Lung (tissue), 11 donors: ENCODE measurements at regions not wholly inside any gene's neighbourhood (a gene's known extent, or its start where the extent isn't known, plus 50 kb on each side); places are given as distances from the start of the nearest gene placed in this dataset.

Experiments
- ATAC-seq: fragments of 200-7000 bp; cut with Tn5 transposase; one replicate; pipeline ENCODE4 v1.9.1; 2020; ENCODE audit warnings: moderate number of reproducible peaks; ENCODE audit not compliant: insufficient read depth, low FRiP score
- DNase-seq, 3 donors: peaks; one replicate each; pipeline ENCODE4 v3.0.0-alpha.2; 2013 to 2017
- H3K27ac ChIP-seq, 2 donors: one replicate each; pipeline ENCODE4 v1.5.1; 2013; ENCODE audit warnings: mild to moderate bottlenecking in 2 of 2, moderate library complexity in 2 of 2, control low read depth in 1 of 2, inconsistent platforms in 1 of 2, low read depth in 1 of 2, low read length in 1 of 2
- H3K27me3 ChIP-seq, 3 donors: one replicate each; pipeline ENCODE4 v1.5.1; 2013; ENCODE audit warnings: low read length in 2 of 3; ENCODE audit not compliant: control insufficient read depth in 3 of 3, insufficient read depth in 3 of 3
- H3K36me3 ChIP-seq, 4 donors: one replicate each; pipeline ENCODE4 v1.5.1; 2013; ENCODE audit warnings: low read length in 4 of 4, mild to moderate bottlenecking in 1 of 4, moderate library complexity in 1 of 4; ENCODE audit not compliant: control insufficient read depth in 4 of 4, insufficient read depth in 4 of 4
- H3K4me1 ChIP-seq, 5 donors: one replicate each; pipeline ENCODE4 v1.5.1; 2013; ENCODE audit warnings: low read length in 5 of 5, mild to moderate bottlenecking in 2 of 5, moderate library complexity in 1 of 5; ENCODE audit not compliant: control insufficient read depth in 5 of 5, insufficient read depth in 5 of 5
- H3K4me3 ChIP-seq: one replicate; pipeline ENCODE4 v1.5.1; 2013; ENCODE audit warnings: mild to moderate bottlenecking, control low read depth, moderate library complexity
- H3K9ac ChIP-seq, 2 donors: one replicate each; pipeline ENCODE4 v1.5.1; 2013; ENCODE audit warnings: low read length in 2 of 2, control low read depth in 1 of 2; ENCODE audit not compliant: insufficient read depth in 1 of 2
- H3K9me3 ChIP-seq, 4 donors: one replicate each; pipeline ENCODE4 v1.5.1; 2013; ENCODE audit warnings: low read length in 3 of 4, mild to moderate bottlenecking in 1 of 4, moderate library complexity in 1 of 4; ENCODE audit not compliant: control insufficient read depth in 4 of 4, insufficient read depth in 3 of 4
- WGBS, 2 donors: extraction: QIAGEN DNeasy Blood & Tissue Kit; methylation state at CpG; one replicate each; pipeline ENCODE4 v1.1.7; 2013; 5-methylcytosine and 5-hydroxymethylcytosine counted together
- TF ChIP-seq, protein P1 (sequence below): IDR thresholded peaks from 2 replicates; pipeline ENCODE4 v1.5.1; 2012; ENCODE audit warnings: mild to moderate bottlenecking; ENCODE audit errors: control extremely low read depth, extremely low read depth
- donor health status: control.
- donor health status: control.
- donor health status: Bipolar disorder and iron deficiency.
- donor health status: healthy.
- donor health status: DM: yes; HTN: yes; CAD: no.

- TF ChIP-seq, protein P1, sequence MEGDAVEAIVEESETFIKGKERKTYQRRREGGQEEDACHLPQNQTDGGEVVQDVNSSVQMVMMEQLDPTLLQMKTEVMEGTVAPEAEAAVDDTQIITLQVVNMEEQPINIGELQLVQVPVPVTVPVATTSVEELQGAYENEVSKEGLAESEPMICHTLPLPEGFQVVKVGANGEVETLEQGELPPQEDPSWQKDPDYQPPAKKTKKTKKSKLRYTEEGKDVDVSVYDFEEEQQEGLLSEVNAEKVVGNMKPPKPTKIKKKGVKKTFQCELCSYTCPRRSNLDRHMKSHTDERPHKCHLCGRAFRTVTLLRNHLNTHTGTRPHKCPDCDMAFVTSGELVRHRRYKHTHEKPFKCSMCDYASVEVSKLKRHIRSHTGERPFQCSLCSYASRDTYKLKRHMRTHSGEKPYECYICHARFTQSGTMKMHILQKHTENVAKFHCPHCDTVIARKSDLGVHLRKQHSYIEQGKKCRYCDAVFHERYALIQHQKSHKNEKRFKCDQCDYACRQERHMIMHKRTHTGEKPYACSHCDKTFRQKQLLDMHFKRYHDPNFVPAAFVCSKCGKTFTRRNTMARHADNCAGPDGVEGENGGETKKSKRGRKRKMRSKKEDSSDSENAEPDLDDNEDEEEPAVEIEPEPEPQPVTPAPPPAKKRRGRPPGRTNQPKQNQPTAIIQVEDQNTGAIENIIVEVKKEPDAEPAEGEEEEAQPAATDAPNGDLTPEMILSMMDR, result no peak
- DNase-seq, result no peak
- Histone ChIP-seq H3K4me1 (no peaks in the 10 kb centered on the region), H3K27ac (no peak overlapping the region), H3K9me3 (no peaks in the 10 kb centered on the region), H3K27me3 (no peaks in the 10 kb centered on the region), H3K36me3 (no peaks in the 10 kb centered on the region), H3K4me3 (no peak overlapping the region), H3K9ac (no peak overlapping the region)
- ATAC-seq, result no peak
- WGBS, 2 donors, result 66 to 73% methylated on average over 2 of the region's 2 CpGs
Observed at GRCh38 chr6:134866563-134866962, 83.3 kb downstream of the ALDH8A1 start.

- no peaks in the 10 kb centered on the region for H3K27me3 ChIP-seq
- no peaks in the 10 kb centered on the region for H3K4me1 ChIP-seq
- H3K27ac ChIP-seq, result no peak overlapping the region
- TF ChIP-seq, protein P1, result no peak
- no peak overlapping the region for H3K9ac ChIP-seq
- 77 to 79% methylated on average over 3 of the region's 3 CpGs for WGBS, 2 donors
- DNase-seq (no peak), ATAC-seq (no peak)
- no peaks in the 10 kb centered on the region for H3K36me3 ChIP-seq
- no peak overlapping the region for H3K4me3 ChIP-seq
- no peaks in the 10 kb centered on the region for H3K9me3 ChIP-seq
Observed at GRCh38 chr6:134864558-134864957, 85.3 kb downstream of the ALDH8A1 start.

- H3K27ac ChIP-seq, result no peak overlapping the region
- H3K4me1 ChIP-seq, result no peaks in the 10 kb centered on the region
- no peak overlapping the region for H3K9ac ChIP-seq
- ATAC-seq, result no peak
- H3K36me3 ChIP-seq, result no peaks in the 10 kb centered on the region
- DNase-seq, result no peak
- H3K9me3 ChIP-seq, result no peaks in the 10 kb centered on the region
- TF ChIP-seq, protein P1, result no peak
- WGBS, 2 donors, result 81 to 83% methylated on average over 11 of the region's 11 CpGs
- H3K27me3 ChIP-seq, result no peaks in the 10 kb centered on the region
- H3K4me3 ChIP-seq, result no peak overlapping the region
Observed at GRCh38 chr6:134863763-134864510, 86.0 kb downstream of the ALDH8A1 start.

- TF ChIP-seq, protein P1, result no peak
- peaks cover 0 to 5% (median 0%) of the 10 kb centered on the region in 5 donors for H3K4me1 ChIP-seq
- H3K9ac ChIP-seq, result no peak overlapping the region
- DNase-seq (no peak), ATAC-seq (no peak)
- no peaks in the 10 kb centered on the region for H3K27me3 ChIP-seq
- H3K36me3 ChIP-seq, result no peaks in the 10 kb centered on the region
- no peaks in the 10 kb centered on the region for H3K9me3 ChIP-seq
- no peak overlapping the region for H3K27ac ChIP-seq
- no peak overlapping the region for H3K4me3 ChIP-seq
- 79 to 84% methylated on average over 3 of the region's 3 CpGs for WGBS, 2 donors
Observed at GRCh38 chr6:134854366-134854765, 95.5 kb downstream of the ALDH8A1 start.
